HAP-1 (cell line): ENCODE measurements at regions not wholly inside any gene's neighbourhood (a gene's known extent, or its start where the extent isn't known, plus 50 kb on each side); places are given as distances from the start of the nearest gene placed in this dataset.

ENCODE experiments used
- DNase-seq, 2 experiments: peaks; one replicate each; pipeline ENCODE4 v3.0.0-alpha.2; 2016 to 2020; ENCODE audit warnings: low spot score in 2 of 2
- H3K27me3 ChIP-seq: fragments of 250-450 bp; sonication (Bioruptor Pico); 2 replicates; pipeline ENCODE4 v1.5.1; 2020; ENCODE audit warnings: low read depth, mild to moderate bottlenecking, moderate library complexity
- H3K36me3 ChIP-seq: fragments of 250-450 bp; sonication (Bioruptor Pico); replicated peaks from 2 replicates; pipeline ENCODE4 v1.5.1; 2020; ENCODE audit warnings: mild to moderate bottlenecking
- H3K4me1 ChIP-seq: fragments of 250-450 bp; sonication (Bioruptor Pico); 2 replicates; pipeline ENCODE4 v1.5.1; 2020; ENCODE audit warnings: mild to moderate bottlenecking
- H3K4me3 ChIP-seq: fragments of 250-450 bp; sonication (Bioruptor Pico); 2 replicates; pipeline ENCODE4 v1.5.1; 2020; ENCODE audit warnings: mild to moderate bottlenecking, moderate library complexity
- H3K9me3 ChIP-seq: fragments of 250-450 bp; sonication (Bioruptor Pico); 2 replicates; pipeline ENCODE4 v1.5.1; 2020; ENCODE audit warnings: mild to moderate bottlenecking, moderate library complexity
- in situ Hi-C: fragments of 300-500 bp; cut with MboI; formaldehyde crosslinking; loops from 3 replicates; pipeline ENCODE4 v1.14.3; 2020; ENCODE audit warnings: low sequenced_read_pairs, inconsistent platforms, mixed read lengths

DNA sequence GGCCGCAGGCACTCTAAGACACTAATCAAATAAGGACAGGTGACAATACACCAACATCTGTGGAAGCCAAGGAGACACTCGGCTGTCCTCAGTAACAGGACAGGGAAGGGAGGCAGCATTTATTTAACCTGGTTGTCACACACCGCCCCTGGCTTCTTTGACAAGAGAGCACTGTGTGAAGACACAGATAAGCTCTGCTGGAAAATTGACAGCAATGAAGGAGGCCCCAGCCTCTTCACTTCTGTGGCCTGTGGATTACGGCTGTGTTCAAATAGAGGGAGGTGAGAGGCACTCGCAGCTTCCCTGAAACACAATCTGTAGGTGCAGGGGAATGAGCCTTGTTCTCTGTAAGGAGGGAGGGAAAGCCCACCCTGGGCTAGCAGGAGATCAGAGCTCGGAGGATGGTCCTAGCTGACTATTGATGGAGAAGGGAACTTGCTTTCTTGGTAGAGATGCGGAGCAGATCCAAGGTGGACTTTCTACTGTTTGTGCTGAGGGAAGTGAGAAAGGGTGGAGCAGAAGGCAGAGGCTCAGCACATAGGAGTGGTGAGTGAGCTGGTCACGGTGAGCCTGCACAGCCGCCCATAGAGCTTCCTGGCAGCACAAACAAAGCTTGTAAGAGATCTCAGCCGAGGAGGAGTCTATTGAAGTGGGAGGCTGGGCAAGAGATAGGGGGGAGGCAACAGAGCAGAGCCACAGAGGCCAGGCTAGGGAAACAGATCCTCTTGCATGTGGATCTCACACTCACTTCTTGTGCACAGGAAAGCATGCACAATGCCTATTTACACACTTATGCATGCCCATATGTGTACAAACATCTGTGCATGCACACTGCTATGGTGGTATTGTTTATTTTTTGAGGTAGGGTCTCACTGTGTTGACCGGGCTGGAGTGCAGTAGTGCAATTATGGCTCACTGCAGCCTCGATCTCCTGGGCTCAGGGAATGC is 114.6 kb upstream of the THY1 start:
- no peaks in the 10 kb centered on the region for H3K9me3 ChIP-seq
- H3K27me3 ChIP-seq: no peaks in the 10 kb centered on the region
- in situ Hi-C loops: no loop called here
- no peaks in the 10 kb centered on the region; the same call in 1 of the 2 replicates for H3K4me1 ChIP-seq
- H3K4me3 ChIP-seq: no peak overlapping the region
- no peak for DNase-seq
- no peaks in the 10 kb centered on the region for H3K36me3 ChIP-seq

- no peak overlapping the region for H3K4me3 ChIP-seq
- in situ Hi-C loops: no loop called here
- no peaks in the 10 kb centered on the region for H3K27me3 ChIP-seq
- no peak for DNase-seq
- H3K9me3 ChIP-seq: no peaks in the 10 kb centered on the region
- H3K4me1 ChIP-seq: no peaks in the 10 kb centered on the region; the same call in 1 of the 2 replicates
- no peaks in the 10 kb centered on the region for H3K36me3 ChIP-seq
Observed at GRCh38 chr11:119536801-119537200, 113.8 kb upstream of the THY1 start.

DNA sequence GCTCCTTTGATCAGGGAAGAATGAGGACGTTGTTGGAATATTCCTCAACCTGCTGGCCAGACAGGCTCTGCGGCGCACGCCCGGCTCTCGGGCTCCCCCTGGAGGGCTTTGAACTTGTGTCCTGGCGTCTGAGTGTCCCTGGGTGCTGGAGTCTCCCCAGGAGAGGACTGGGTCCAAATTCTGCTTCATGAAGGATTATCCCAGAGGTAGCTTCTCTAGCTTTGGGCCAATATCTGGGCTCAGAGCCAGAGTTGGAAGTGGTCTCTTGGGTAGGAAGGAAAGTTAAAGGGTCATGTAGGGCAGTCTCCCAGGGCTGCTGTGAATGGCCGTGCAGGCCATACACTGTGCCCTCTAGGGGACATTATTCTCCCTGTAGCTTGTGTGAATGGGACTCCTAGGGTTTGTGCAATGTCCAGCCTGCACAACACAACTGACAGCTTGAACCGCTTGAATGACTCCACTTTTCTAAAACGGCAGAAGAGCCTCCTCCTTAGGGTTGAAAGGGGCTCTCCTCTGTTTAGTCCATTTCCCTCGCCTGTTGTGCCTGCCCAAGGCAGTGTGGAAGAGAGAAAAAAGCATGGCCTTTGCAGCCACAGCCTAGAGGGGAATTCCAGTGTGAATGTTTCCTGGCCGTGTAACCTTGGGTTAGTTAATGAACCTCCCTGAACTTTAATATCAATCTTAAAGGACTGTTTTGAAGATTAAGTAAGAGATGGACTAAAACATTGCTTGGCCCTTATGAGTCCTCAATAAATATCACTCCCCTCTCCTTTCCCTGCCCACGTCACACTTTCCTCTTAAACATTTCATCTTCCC is 111.2 kb upstream of the THY1 start:
- Histone ChIP-seq H3K4me3 (no peak overlapping the region), H3K4me1 (no peaks in the 10 kb centered on the region; the same call in 1 of the 2 replicates), H3K36me3 (no peaks in the 10 kb centered on the region), H3K27me3 (no peaks in the 10 kb centered on the region), H3K9me3 (no peaks in the 10 kb centered on the region)
- in situ Hi-C loops: no loop called here
- DNase-seq: peak; percentile 49 to 88

- H3K4me1 ChIP-seq: no peaks in the 10 kb centered on the region
- no peaks in the 10 kb centered on the region for H3K9me3 ChIP-seq
- no peak for DNase-seq
- H3K36me3 ChIP-seq: no peaks in the 10 kb centered on the region
- H3K4me3 ChIP-seq: no peak overlapping the region
- in situ Hi-C loops: no loop called here
- H3K27me3 ChIP-seq: no peaks in the 10 kb centered on the region
Observed at GRCh38 chr11:119533462-119533861, 110.5 kb upstream of the THY1 start.

DNA sequence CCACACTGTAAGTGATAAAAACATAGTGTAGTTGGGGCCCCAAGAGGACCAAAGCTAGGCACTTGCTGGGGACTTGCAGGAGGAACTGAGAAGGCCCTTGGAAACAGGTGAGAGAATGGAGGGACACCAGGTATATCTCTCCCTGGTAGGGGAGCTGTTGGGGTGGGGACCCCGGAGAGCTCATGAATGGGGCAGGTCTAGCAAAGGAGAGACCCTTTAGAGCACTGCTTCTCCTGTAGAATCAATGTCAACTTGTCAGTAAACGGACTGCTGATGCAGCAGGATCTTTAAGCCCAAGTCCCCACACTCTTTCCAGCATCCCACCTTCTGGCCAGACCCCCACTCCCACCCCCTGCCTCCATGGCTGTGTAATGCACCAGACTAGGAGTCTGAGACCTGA is 109.6 kb upstream of the THY1 start:
- Histone ChIP-seq H3K4me1 (no peaks in the 10 kb centered on the region), H3K9me3 (no peaks in the 10 kb centered on the region), H3K27me3 (no peaks in the 10 kb centered on the region), H3K36me3 (no peaks in the 10 kb centered on the region), H3K4me3 (no peak overlapping the region)
- no peak for DNase-seq
- in situ Hi-C loops: no loop called here

DNA sequence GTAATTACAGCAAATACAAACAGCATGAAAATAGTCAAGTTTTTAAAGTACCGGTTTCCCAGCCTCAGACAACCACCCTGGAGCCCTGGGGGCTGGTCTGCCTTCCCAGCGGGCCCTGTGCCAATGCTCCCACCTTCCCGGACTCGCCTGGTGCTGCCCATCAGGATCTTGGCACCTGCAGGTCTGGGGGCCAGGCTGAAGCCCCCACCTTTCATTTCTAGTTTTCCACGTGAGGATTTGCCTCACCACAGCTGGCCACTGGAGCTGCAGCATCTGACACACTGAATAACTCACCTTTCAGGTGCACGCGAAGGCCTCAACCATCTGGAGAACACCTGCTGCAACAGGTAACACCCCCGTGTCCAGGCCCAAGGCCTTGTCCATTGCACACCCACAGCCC is 108.7 kb upstream of the THY1 start:
- in situ Hi-C loops: no loop called here
- H3K27me3 ChIP-seq: no peaks in the 10 kb centered on the region
- H3K9me3 ChIP-seq: no peaks in the 10 kb centered on the region
- H3K4me3 ChIP-seq: no peak overlapping the region
- DNase-seq: no peak
- H3K4me1 ChIP-seq: no peaks in the 10 kb centered on the region
- H3K36me3 ChIP-seq: no peaks in the 10 kb centered on the region

DNA sequence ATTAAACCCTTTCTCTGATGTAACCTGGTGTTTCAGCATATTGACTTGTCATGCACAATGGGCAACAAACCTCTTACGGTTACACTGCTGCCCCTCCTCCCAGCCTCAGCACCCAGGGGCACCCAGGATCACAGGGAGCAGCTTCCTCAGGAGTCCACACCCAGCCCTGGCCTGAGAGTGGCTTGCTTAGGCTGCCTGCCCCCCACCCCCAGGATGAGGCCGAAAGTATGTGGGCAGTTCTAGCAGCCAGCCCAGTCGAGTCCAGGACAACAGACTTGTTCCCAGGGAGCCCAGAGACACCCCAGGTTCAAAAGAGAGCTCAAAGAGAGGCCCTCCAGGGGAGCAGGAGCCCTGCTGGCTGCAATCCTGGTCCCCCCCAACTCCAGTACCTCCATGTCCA is 108.1 kb upstream of the THY1 start:
- Histone ChIP-seq H3K27me3 (no peaks in the 10 kb centered on the region), H3K4me1 (no peaks in the 10 kb centered on the region), H3K4me3 (no peak overlapping the region), H3K9me3 (no peaks in the 10 kb centered on the region), H3K36me3 (no peaks in the 10 kb centered on the region)
- DNase-seq: no peak
- in situ Hi-C loops: no loop called here

DNA sequence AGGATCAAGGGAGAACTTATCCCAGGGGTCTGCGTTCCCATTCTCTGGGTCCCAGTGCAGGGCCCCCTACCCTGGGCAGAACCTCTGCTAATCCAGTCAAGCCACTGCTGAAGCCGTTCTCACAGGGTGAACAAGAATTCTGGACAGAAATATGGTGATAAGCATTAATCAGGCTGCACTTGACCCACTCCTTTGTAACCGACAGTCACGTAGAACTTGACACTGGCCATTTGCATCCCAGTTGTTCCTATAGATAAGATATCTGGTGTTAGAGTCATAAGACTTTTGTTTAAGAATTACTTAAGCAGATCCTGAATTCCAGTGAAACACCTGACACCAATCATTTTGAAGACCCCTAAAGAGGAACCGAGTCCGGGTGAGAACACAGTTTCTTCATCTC is 107.5 kb upstream of the THY1 start:
- Histone ChIP-seq H3K27me3 (no peaks in the 10 kb centered on the region), H3K36me3 (no peaks in the 10 kb centered on the region), H3K4me1 (no peaks in the 10 kb centered on the region), H3K4me3 (no peak overlapping the region), H3K9me3 (no peaks in the 10 kb centered on the region)
- no peak for DNase-seq
- in situ Hi-C loops: no loop called here

GRCh38 chr11:119529936-119530335 is 107.0 kb upstream of the THY1 start:
- in situ Hi-C loops: no loop called here
- no peak for DNase-seq
- Histone ChIP-seq H3K4me3 (no peak overlapping the region), H3K4me1 (no peaks in the 10 kb centered on the region), H3K36me3 (no peaks in the 10 kb centered on the region), H3K9me3 (no peaks in the 10 kb centered on the region), H3K27me3 (no peaks in the 10 kb centered on the region)

- Histone ChIP-seq H3K27me3 (no peaks in the 10 kb centered on the region), H3K4me3 (no peak overlapping the region), H3K9me3 (no peaks in the 10 kb centered on the region), H3K4me1 (no peaks in the 10 kb centered on the region), H3K36me3 (no peaks in the 10 kb centered on the region)
- in situ Hi-C loops: no loop called here
- no peak for DNase-seq
Observed at GRCh38 chr11:119529063-119529845, 106.3 kb upstream of the THY1 start.

- H3K9me3 ChIP-seq: no peaks in the 10 kb centered on the region
- no peaks in the 10 kb centered on the region for H3K4me1 ChIP-seq
- in situ Hi-C loops: no loop called here
- no peak overlapping the region for H3K4me3 ChIP-seq
- H3K27me3 ChIP-seq: no peaks in the 10 kb centered on the region
- H3K36me3 ChIP-seq: no peaks in the 10 kb centered on the region
- DNase-seq: no peak
Observed at GRCh38 chr11:119525867-119526196, 102.9 kb upstream of the THY1 start.

GRCh38 chr11:119525180-119525866 is 102.4 kb upstream of the THY1 start:
- in situ Hi-C loops: no loop called here
- no peaks in the 10 kb centered on the region for H3K27me3 ChIP-seq

DNA sequence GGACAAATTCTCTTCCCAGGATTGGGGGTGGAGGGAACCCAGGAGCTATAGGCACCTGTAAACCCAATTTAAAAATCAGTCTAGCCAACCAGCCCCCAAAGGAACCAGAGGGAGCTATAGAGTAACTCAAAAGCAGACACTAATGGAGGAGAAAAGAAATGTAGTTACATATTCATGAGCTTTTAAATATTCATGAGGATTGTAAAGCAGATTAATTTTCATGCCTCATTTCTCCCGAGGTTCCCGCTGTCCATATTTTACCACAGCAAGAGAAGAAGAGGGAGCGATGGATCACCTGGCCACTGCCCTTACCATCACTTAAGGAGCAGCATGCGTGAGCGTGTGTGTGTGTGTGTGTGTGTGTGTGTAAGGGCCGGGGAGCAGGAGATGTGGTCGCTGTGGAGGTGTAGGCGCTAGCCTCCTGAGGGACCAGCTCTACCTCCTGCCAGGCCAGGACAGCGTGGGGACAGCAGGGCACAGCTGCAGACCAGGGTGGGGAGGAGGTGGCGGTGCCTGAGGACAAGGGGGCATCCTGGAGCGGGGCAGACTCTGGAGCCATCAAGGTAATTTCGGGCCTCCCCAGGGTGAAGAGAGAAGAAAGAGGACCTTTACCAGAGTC is 100.7 kb upstream of the THY1 start:
- H3K9me3 ChIP-seq: no peaks in the 10 kb centered on the region
- no peaks in the 10 kb centered on the region for H3K36me3 ChIP-seq
- DNase-seq: no peak
- in situ Hi-C loops: no loop called here
- H3K4me3 ChIP-seq: no peak overlapping the region
- H3K27me3 ChIP-seq: no peaks in the 10 kb centered on the region
- no peaks in the 10 kb centered on the region for H3K4me1 ChIP-seq

More at GRCh38 chr11:119525180-119525866, 102.4 kb upstream of the THY1 start:
- DNase-seq: no peak
- Histone ChIP-seq H3K4me1 (no peaks in the 10 kb centered on the region), H3K4me3 (no peak overlapping the region), H3K36me3 (no peaks in the 10 kb centered on the region), H3K9me3 (no peaks in the 10 kb centered on the region)
